Putamen (tissue), 1 donor: ENCODE measurements at regions not wholly inside any gene's neighbourhood (a gene's known extent, or its start where the extent isn't known, plus 50 kb on each side); places are given as distances from the start of the nearest gene placed in this dataset.
A peak's percentile ranks its signal among the peaks of the same experiment; 100 is the strongest.
"Not testable (repeated sequence)": the region's sequence is repeated elsewhere in the genome, so short reads cannot be mapped to it uniquely, and the experiment has no call there.

Experiments
- DNase-seq: peaks from one replicate; pipeline ENCODE4 v3.0.0-alpha.2; 2016; ENCODE audit warnings: low spot score

GRCh38 chr10:124324451-124324850, 94.3 kb downstream of the OAT start:
- DNase-seq = no peak

DNA sequence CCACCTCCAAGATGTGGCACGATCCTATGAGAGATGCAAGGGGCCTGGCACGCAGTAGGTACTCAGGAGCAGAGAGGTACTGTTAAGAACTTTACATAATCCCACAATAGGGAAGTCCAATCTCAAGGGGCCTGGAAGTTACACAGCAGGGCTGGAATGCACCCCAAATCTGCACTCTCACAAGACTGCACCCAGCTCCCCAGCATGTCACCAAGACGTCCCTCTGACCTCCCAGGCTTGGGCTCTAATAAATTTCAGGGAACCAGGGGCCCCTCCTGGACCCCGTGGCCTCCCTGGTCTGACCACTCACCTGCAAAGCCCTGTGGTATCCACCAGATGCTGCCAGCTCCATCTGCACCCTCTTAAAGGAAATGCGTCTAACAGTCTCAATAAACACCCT, 94.9 kb downstream of the OAT start:
- no peak for DNase-seq

GRCh38 chr10:124323111-124323725, 95.5 kb downstream of the OAT start:
- DNase-seq = no peak

DNA sequence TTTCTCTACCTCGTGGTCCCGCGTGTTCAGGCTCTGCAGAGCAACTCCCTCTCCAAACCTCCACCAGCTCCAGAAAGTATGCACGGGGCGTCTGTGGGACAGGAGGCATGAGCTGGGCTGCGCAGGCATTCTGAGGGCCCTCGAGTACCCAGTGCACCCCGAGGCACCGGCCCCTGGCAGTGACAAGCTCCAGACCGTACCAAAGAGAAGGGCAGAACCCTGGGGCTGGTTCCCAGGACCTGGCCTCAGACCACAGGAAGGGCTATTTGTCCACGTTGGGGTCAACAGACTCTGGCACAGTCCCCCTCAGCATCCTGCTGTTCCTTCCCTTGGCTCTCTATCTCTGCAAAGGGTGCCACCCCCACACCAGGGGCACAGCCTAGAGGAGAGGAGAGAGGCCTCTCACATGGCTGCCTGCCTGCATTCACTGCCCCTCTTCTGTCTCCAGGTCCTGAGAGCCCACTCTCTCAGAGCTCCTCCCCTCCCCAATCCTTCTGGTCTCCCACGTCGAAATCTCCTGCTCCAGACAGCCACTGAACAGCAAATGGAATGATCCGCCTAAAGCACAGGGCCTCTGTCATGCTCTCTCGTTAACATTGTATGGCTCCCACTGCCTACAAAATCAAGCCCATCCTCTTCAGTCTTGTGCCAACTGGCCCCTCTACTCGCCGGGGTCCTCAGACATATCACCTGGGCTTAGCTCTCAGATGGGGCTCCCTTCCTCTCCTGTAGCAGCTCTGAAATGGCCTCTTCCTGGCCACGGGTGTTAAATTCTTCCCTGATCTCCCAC, 96.3 kb downstream of the OAT start:
- no peak for DNase-seq

DNA sequence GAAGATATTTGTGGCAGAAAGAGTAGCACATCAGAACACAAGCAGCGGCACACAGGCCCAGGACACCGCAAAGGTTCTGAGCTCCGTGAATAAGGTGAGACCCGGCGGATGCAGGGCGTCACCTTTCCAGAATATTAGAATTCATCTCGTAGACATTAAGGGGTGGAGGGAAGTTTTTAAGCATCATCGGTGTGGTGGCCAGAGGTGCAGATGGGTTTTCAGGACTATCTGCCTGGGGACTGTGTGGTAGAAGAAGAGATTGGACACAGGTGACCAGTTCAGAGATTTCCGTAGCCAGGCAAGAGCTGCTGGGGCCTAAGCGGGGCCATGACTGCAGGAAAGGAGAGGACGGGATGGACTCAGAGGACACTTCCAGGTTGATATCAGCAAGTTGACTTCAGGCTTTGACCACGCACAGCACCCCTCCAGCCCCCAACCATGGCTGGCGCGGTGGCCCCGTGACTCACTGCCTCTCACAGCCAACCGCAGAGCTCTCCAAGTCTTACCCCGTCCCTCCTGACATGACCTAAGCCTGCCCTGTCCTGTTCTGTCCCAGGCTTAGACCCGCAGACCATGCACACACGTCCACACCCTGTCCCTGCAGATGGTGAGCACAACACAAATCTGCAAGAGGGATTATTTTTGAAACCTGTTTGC, 97.2 kb downstream of the OAT start:
- DNase-seq = no peak

DNA sequence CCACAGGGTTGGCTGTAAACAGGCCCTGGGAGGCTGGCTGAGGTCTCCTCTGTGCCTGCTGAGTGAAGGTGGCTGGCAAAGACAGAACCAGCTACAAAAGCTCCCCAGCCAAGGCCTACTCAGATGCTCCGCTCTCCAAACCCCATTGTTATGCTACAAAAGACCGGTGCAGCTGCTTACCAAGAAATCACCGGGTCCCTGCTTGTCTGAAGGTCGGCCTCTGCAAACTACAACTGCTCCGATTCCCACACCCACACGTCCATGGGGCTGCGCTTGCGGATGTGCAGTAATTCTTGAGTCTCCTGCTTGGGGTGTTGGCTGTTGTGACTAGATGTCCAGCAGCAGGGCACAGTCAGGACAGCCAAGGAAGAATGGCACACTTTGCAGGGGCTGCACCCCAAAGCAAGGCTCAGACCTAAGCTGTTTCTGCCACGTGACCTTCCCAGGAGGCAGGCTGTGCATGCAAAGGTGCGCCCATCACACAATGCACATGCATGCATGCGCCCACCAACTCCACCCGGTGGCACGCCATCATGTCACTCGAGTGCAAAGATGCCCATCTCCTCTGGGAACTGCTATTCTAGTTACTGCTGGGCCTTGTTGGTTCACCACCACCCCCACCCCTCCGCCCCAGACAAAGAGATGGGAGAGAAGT, 97.8 kb downstream of the OAT start:
- DNase-seq = no peak

DNA sequence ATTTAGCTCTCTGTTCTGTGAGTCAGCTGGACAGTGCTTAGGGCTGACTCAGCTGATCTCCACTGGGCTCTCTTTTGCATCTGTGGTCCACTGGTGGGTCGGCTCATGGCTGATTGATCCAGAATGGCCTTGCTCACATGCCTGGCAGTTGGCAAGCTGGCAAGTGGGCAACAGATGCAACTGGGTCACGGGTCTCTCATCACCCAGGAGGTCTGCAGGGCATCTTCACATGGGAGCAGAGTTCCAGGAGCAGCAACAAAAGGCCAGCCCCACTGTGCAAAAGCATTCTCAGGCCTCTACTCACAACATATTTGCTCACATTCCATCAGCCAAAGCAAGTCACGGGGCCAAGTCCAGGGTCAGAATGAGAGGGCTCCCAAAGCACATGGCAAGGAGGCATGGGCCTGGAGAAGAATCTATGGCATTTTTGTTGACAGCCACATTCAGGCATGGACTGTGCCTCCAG, 98.8 kb downstream of the OAT start:
- DNase-seq = no peak

DNA sequence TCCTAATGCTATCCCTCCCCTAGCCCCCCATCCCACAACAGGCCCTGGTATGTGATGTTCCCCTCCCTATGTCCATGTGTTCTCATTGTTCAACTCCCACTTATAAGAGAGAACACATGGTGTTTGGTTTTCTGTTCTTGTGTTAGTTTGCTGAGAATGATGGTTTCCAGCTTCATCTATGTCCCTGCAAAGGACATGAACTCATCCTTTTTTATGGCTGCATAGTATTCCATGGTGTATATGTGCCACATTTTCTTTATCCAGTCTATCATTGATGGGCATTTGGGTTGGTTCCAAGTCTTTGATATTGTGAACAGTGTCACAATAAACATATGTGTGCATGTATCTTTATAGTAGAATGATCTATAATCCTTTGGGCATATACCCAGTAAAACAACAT, 99.2 kb downstream of the OAT start:
- not testable (repeated sequence) for DNase-seq

DNA sequence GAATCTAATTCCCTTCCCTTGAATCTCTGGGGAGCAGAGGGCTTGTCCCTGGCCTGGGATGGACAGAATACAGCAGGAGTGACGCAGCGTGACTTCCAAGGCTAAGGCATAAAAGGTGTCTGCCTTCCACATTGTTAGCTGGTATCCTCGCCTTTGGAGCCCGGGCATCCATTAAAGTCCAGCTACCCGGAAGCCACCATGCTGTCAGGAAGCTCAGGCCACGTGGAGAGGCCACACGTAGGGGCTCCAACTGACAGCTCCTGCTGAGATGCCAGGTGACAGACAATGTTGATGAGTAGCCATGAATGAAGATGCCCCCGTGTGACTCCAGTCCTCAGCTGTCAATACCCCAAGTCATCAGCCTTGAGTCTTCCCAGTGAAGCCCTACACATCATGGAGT, 99.9 kb downstream of the OAT start:
- no peak for DNase-seq

GRCh38 chr10:124318076-124318475, 100.6 kb downstream of the OAT start:
- DNase-seq = no peak

DNA sequence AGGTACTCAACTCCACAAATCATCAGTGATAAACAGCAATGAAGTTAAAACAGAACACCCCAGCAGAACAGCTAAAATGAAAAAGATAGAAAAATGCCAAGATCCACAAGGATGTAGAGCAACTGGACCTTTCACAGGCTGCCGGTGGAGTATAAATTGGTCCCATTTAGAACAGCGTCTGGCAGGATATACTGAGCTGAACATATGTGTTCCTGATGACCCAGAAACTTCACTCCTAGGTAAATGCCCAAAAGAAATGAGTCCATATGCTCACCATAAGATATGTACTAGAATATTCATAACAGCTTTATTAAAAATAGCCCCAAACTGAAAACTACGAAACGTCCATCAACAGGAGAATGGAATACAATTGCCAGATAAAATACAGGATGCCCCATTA, 102.4 kb downstream of the OAT start:
- no peak for DNase-seq

DNA sequence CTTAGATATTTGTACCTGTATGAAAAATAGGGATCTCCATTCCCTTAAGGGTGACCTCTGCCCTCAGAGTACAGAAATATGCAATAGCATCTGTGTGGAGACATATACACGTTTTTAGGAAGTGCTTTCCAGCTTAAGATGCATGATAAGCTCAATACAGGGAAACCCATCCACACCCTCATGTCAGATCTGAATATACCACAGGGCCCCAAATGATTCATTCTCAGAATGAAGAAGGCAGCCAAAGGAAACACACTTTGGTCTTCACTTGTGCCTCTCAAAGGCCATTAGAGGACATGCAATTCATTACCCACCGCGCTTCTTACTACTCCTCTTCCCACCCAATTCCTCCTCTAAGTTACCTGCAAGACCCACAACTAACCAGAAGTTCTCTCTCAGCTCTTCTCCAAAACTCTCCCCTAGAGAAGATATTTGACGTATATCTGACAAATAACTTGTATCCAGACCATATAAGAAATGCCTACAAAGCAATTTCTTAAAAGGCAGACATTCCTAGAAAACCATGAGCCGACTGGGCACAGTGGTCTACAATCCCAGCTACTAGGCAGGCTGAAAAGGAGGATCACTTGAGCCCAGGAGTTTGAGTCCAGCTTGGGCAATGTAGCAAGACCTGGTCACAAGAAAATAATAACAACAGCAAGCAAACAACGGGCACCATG, 103.0 kb downstream of the OAT start:
- no peak for DNase-seq

DNA sequence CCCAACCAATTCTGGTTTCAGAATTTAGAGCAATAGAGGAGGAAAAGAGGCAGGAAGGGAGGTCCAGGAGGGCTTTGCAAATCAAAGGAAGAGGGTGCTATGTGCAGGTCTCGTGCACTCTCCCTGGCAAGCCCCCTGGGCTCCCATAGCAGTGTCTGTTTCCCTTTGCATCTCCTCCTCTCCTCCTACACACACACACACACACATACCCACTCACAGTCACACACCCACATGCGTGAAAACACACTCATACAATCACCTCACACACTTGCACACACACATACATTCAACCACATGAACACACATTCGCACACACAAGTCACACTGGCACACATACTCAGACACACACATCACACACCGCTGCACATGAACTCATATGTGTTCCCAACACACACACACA, 105.3 kb downstream of the OAT start:
- no peak for DNase-seq

DNA sequence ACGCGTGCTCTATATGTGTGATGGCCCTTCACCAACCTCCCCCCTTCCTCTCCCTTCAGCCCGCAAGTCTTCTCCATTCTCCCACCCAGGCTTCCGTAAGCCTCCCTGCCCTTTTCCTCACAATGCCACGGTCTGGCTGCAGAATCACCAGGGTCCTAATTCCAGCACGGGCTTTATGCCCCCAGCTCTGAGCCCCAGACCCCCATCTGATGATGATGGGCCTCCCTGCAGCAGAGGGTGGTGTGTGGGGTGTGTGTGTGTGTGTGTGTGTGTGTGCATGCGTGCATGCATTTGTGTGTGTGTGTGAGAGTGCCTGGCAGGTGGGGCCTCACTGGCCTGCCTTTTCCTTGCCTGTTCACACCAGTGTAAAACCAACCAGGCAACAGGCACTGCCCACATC, 109.9 kb downstream of the OAT start:
- DNase-seq = no peak

DNA sequence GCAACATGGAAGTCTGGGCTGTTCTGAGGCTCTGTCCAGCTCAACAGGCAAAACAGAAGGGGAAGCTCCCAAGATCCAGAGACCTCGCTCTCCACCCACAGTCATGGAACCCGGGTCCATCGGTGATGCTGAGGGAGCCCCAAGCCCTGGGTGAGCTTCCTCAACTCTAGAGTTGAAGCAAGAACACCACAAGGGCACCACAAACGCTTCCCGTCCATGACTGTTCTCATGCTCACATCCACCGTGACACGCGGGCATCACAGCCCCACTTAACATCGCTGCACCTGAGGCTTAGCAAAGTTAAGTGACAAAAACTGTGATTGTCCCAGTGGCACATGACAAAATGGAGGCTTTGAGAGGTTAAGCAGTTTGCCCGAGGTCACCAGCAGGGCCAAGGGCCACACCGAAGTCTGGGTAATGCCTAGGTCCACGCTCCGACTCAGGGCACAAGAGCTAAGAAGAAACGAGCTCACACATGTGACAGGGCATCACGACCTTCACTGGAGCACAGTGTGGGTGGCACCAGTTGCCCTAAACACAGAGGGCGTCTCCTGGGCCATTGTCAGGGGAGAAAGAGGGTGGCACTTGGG, 110.6 kb downstream of the OAT start:
- DNase-seq = no peak

GRCh38 chr10:124307591-124307990, 111.1 kb downstream of the OAT start:
- DNase-seq = no peak

GRCh38 chr10:124306922-124307371, 111.8 kb downstream of the OAT start:
- DNase-seq = peak; percentile 44

- no peak for DNase-seq
Observed at GRCh38 chr10:124306520-124306919, 112.2 kb downstream of the OAT start.

DNA sequence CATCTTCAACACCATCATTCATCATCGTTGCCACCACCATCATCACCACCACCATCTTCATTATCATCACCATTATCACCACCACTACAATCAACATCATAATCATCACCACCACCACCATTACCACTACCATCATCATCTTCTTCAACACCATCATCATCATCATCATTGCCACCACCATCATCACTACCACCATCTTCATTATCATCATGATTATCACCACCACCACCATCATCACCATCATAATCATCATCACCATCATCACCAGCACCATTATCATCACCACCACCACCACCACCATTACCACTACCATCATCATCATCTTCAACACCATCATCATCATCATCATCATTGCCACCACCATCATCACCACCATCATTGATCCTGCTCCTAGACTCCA, 112.7 kb downstream of the OAT start:
- no peak for DNase-seq

GRCh38 chr10:124305131-124305530, 113.6 kb downstream of the OAT start:
- DNase-seq = no peak

DNA sequence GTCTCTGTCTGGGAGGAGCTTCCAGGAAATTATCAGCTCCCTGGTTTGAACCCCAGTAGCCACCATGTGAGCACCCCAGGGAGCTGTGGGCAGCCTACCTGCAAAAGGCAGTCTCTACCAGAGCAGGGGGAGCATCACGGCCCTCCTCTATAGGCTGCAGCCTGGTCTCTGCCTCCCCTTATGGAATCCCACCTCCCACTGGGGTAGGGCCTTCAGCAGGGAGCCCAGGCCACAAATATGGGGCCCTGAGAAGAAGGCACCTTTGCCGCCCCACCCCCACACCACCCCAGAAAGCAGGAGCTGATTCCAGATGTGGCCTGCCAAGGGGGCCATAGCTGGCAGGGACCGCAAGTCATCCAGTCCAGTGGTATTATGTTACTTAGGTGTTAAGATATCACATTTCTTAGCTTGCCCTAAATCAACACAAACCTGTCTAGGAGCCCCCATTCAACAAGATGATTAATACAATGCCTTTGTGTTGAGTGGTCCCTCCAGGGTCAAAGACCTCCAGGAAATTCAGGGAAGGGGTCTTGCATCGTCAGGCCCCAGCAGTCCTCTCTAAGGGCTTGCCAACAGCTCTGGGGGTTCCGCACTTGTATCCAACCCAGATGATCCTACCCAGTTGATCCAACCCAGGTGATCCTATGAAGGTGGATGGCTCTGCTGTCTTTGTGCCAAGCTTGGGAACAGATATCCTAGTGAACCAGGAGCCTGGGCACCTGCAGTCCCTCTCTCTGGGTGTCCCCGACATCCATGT, 114.9 kb downstream of the OAT start:
- DNase-seq = no peak
